GM19239 (cell line): ENCODE measurements at regions not wholly inside any gene's neighbourhood (a gene's known extent, or its start where the extent isn't known, plus 50 kb on each side); places are given as distances from the start of the nearest gene placed in this dataset.

Experiments
- DNase-seq: peaks from one replicate; pipeline ENCODE4 v3.0.0; 2011; ENCODE audit warnings: low spot score; ENCODE audit not compliant: insufficient read length
- FAIRE-seq: peaks from 2 replicates; lab custom pipeline; 2011; peaks lifted over from hg19 to GRCh38; lab: Jason Lieb, UNC

GRCh38 chr12:14138495-14138894 is 157.1 kb upstream of the GRIN2B start:
- FAIRE-seq (no peak), DNase-seq (no peak)

- DNase-seq (no peak), FAIRE-seq (peak; percentile 45)
These were observed 167.3 kb upstream of the GRIN2B start for GRCh38 chr12:14148489-14149270.

DNA sequence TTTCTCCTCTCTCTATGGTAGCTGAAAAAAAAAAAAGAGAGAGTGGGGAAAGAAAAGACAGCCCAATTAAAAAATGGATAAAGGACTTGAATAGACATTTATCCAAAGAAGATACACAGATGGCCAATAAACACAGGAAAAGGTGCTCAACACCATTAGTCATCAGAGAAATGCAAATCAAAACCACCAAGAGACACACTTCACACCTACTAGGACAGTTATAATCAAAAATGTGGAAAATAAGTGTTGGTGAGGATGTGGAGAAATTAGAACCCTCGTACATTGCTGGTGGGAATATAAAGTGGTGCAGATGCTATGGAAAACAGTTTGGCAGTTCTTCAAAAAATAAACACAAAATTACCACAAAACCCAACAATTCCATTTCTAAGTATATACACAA is 172.4 kb upstream of the GRIN2B start:
- FAIRE-seq: no peak
- no peak for DNase-seq

- DNase-seq: no peak
- FAIRE-seq: no peak
These were observed 175.2 kb upstream of the GRIN2B start for GRCh38 chr12:14156606-14157005.

DNA sequence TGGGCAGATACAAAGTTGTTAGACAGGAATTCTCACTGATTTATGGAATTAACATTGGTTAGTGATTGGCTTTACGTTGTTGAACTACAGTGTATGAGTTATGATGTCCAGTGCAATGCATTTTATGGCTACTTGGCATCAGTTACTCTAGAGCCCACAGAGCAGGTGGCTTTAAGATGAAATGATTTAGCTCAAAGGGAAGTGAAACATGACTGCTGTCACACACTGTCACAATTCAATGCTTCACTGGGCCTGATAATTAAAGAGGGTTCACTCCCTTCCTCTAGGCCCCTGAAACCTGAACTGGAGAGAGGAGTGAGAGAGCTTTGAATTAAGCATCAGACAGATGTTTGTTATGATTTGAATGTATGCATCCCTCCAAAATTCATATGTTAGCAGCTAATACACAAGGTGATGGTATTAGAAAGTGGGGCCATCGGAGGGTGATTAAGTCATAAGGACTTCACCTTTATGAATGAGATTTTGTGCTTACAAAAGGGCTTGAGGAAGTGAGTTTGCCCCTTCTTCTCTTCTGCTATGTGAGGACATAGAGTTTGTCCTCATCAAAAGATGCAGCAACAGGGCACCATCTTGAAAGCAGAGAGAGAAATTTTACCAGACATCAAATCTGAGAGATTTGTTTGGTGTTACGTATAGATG is 175.8 kb upstream of the GRIN2B start:
- FAIRE-seq: peak; percentile 99
- DNase-seq: peak; percentile 62

- FAIRE-seq: no peak
- DNase-seq: no peak
These were observed 182.9 kb upstream of the GRIN2B start for GRCh38 chr12:14164266-14164665.

DNA sequence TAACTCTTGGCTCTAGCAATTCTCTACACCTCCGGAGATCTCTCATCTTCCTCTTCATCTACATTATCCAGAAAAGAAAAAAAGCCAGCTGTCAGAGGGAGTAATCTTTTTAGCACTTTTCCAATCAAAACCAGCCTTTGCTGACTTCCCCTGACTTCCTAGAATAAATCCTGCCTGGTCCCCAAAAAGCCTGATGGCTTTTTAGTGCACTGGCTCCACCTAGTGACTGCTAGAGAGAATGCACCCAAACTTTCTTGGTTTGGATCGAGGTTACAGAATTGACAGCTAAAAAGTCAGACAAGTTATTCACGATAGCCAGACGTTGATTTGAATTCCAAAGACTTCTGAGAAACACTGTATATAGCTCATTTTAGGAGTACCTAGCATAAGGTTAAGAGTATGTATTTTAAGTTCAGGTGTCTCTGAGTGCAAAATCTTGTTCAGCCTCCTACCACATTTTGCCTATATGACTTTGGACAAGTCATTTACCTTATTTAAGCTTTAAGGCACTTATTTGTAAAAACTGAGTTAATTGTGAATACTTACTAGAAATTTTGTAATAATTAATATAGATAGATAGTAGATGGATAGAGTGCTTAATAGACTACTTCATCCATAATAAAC is 185.7 kb upstream of the GRIN2B start:
- FAIRE-seq: peak; percentile 88
- DNase-seq: peak; percentile 36

DNA sequence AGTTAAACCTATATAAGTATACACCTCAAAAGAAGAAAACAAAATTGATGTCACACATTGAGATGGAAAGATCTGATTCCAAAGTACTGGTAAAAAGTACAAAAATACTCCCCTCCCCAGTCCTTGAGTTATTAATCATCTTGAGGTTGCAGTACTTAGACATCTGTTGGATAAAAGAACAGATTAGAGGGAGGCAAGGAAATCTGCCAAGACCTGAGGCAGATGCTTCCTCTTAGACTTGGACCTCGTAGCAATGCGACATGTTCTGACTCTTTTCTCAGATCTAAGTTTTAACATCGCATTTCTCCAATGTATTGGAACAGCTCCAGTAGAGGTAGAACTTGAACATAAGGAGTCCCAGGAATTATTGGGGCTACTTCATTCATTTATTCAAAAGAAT is 187.9 kb upstream of the GRIN2B start:
- no peak for FAIRE-seq
- DNase-seq: no peak

DNA sequence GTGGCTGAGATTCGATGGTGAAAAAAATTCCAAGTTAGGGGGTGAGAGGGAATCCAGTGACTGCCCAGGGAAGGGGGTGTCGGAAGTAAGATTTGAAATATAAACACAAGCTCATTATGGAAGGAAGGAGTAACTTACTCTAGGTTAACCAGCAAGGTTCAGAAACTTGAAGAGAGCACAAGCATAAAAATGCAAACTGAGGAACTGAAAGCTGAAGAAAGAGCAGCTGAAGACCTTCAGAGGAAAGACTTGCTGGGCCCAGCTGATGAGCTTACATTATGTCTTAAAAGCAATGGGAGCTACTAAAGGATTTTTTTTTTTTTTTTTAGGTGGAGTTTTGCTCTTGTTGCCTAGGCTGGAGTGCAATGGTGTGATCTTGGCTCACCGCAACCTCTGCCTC is 189.7 kb upstream of the GRIN2B start:
- peak; percentile 33 for DNase-seq
- peak; percentile 45 for FAIRE-seq

DNA sequence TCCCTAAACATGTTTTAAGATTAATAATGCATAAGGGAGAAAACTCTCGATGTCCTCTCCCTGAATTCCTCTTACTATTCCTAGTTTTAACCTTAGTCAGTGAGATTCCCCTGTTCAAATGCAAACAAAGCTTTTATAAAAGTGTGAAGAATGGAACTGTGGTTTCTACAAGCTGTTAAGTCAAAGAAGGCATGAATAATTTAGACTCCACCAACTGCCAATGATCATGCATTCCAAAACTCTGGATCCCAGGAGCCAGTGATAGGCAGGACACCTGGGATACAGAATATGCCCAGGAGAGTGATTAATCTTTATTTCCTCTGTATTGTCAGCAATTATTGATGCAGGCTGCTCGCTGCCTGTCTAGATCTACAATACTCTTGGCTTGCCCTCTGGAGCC is 190.3 kb upstream of the ATF7IP start:
- no peak for FAIRE-seq
- no peak for DNase-seq

DNA sequence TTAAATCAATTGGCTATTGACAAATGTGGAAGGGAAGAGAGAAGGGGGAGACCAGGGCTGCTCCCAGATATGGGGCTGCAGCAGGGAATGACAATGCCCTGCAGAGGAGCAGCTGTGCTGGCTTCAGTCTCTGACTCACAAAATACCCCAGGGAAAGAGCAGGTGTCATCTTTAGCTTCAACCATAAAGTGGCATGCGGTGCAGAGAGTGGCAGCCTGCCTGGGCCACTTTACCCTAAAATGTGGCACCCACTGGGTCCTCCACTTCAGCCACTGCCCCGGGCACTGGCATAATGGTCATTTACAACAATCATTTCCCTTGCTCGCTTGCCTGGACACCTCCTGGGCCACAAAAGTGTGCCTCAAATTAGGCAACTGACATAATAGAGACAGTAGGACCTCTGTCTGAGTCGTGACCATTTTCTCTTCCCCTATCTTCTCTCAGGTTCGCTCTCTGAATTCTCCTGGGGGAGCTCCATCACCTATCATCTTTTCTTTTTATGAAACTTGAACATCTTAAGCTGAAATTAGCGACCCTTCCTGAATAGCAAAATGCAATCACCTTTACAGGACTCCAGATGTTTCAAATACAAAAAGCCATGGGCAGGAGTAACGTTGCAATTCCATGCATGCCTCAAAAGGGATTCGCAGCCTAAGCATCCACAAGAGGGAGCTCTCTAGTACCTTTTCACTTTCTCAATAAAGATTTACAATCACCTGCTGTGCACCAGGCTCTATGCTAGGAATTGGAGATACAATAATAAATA is 179.9 kb upstream of the ATF7IP start:
- DNase-seq (no peak), FAIRE-seq (peak; percentile 80)

DNA sequence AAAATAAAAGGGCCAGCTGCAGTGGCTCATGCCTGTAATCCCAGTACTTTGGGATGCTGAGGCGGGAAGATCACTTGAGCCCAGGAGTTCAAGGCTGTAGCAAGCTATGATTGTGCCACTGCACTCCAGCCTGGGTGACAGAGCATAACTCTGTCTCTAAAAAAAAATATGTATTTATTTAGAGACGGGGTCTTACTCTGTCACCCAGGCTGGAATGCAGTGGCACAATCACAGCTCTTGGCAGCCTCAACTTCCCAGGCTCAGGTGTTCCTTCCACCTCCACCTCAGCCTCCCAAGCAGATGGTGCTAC is 179.3 kb upstream of the ATF7IP start:
- FAIRE-seq: no peak
- DNase-seq: no peak

DNA sequence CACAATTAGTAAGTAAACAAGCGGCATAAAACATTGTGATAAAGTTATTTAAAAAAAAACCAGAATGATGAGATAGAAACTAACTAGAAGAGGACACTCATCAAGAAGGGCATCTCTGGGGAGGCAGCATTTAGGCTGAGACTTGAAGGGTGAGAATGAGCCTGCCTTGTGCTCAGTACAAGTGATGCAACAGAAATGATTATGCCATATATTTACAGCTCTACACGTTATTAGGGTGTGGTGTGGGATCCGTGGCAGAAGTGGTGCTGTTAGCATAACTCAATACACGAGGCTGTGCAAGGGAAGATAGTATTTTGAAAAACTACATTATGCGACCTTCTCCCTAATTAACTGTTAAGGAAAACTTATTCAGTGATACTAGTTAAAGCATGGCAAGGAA is 178.5 kb upstream of the ATF7IP start:
- no peak for DNase-seq
- FAIRE-seq: no peak

- FAIRE-seq (no peak), DNase-seq (no peak)
These were observed 177.5 kb upstream of the ATF7IP start for GRCh38 chr12:14187966-14188365.

- no peak for DNase-seq
- FAIRE-seq: no peak
These were observed 176.7 kb upstream of the ATF7IP start for GRCh38 chr12:14188744-14189143.

- no peak for FAIRE-seq
- no peak for DNase-seq
These were observed 174.8 kb upstream of the ATF7IP start for GRCh38 chr12:14190694-14191093.

- peak; percentile 40 for FAIRE-seq
- no peak for DNase-seq
These were observed 173.9 kb upstream of the ATF7IP start for GRCh38 chr12:14191612-14192011.

DNA sequence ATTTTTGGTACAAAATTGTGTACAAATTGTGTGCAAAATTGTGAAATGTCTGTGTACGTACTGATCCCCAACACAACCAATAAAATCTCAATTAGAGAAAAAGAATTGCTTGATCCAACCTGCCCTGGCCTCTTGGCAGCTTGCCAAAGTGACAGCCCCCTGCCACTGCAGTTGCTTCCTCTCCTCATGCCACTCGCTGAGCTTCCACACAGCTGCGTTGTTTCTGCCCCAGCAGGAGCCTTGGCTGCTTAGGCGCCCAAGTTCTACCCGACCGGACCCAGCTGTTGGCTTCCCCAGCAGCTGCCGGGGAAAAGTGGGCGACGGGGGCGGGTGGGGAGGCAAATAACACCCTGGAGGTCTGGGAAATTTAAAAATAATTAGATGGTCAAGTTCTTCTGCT is 171.8 kb upstream of the ATF7IP start:
- DNase-seq: no peak
- no peak for FAIRE-seq

DNA sequence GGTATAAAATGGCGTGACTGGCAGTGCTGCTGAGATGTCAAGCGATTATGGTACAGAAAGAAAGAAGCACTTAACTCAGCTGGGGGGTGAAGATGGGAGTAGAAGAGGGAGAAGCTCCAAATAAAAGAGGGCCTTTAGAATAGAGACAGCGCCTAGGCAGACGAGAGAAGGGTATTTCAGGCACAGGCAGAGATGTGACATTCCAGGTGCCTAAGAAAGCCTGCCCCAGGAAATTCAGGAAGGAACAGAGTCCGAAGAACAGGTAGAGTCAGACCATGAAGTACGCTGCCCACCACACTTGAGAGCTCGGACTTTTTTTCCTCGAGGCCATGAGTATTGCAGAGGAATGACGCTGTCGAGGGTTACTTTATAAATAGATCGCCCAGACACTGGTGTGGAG is 170.9 kb upstream of the ATF7IP start:
- DNase-seq: no peak
- no peak for FAIRE-seq

GRCh38 chr12:14199455-14200198 is 165.9 kb upstream of the ATF7IP start:
- FAIRE-seq (no peak), DNase-seq (no peak)
